GM18951 (cell line): ENCODE measurements at regions not wholly inside any gene's neighbourhood (a gene's known extent, or its start where the extent isn't known, plus 50 kb on each side); places are given as distances from the start of the nearest gene placed in this dataset.

Experiments
- POLR2A ChIP-seq: IDR thresholded peaks from 4 replicates; pipeline ENCODE4 v1.6.1; 2011; ENCODE audit warnings: mild to moderate bottlenecking; ENCODE audit not compliant: insufficient read length, insufficient read depth; ENCODE audit errors: extremely low read depth
- in situ Hi-C: fragments of 300-500 bp; cut with MboI; formaldehyde crosslinking; loops from one replicate; pipeline ENCODE4 v1.12.0; 2022; ENCODE audit warnings: low sequenced_read_pairs, mixed read lengths, inconsistent platforms; ENCODE audit not compliant: unreplicated experiment

GRCh38 chr5:82673057-82673809, 395.1 kb upstream of the RPS23 start:
- TF ChIP-seq POLR2A = no peak
- in situ Hi-C loops = no loop called here

GRCh38 chr5:82670692-82671091, 392.5 kb upstream of the RPS23 start:
- TF ChIP-seq POLR2A = no peak
- in situ Hi-C loops = no loop called here

GRCh38 chr5:82669720-82670119, 391.6 kb upstream of the RPS23 start:
- in situ Hi-C loops = no loop called here
- no peak for TF ChIP-seq POLR2A

GRCh38 chr5:82666312-82666711, 388.2 kb upstream of the RPS23 start:
- TF ChIP-seq POLR2A = no peak
- in situ Hi-C loops = no loop called here

- in situ Hi-C loops = no loop called here
- TF ChIP-seq POLR2A = no peak
These were observed 386.6 kb upstream of the RPS23 start for GRCh38 chr5:82664732-82665131.

- no peak for TF ChIP-seq POLR2A
- in situ Hi-C loops = no loop called here
These were observed 385.1 kb upstream of the RPS23 start for GRCh38 chr5:82663225-82663624.

- in situ Hi-C loops = no loop called here
- no peak for TF ChIP-seq POLR2A
These were observed 384.2 kb upstream of the RPS23 start for GRCh38 chr5:82662340-82662739.

- in situ Hi-C loops = no loop called here
- TF ChIP-seq POLR2A = no peak
These were observed 383.8 kb upstream of the RPS23 start for GRCh38 chr5:82661933-82662332.

- TF ChIP-seq POLR2A = no peak
- in situ Hi-C loops = no loop called here
These were observed 383.3 kb upstream of the RPS23 start for GRCh38 chr5:82661462-82661861.

- in situ Hi-C loops = no loop called here
- no peak for TF ChIP-seq POLR2A
These were observed 381.0 kb upstream of the RPS23 start for GRCh38 chr5:82659115-82659514.

- TF ChIP-seq POLR2A = no peak
- in situ Hi-C loops = no loop called here
These were observed 379.0 kb upstream of the RPS23 start for GRCh38 chr5:82657033-82657699.

GRCh38 chr5:82656341-82656761, 378.2 kb upstream of the RPS23 start:
- TF ChIP-seq POLR2A = no peak
- in situ Hi-C loops = no loop called here

- in situ Hi-C loops = no loop called here
- TF ChIP-seq POLR2A = no peak
These were observed 376.9 kb upstream of the RPS23 start for GRCh38 chr5:82655078-82655477.

GRCh38 chr5:82649943-82650342, 371.8 kb upstream of the RPS23 start:
- in situ Hi-C loops = loop anchor here (25.0 kb wide), 2 partner anchors 787 to 912 kb away; no protein-coding TSS in a partner anchor

GRCh38 chr5:82644766-82645165, 366.6 kb upstream of the RPS23 start:
- no peak for TF ChIP-seq POLR2A
- in situ Hi-C loops = loop anchor here (25.0 kb wide), 2 partner anchors 793 to 918 kb away; no protein-coding TSS in a partner anchor

More at GRCh38 chr5:82649943-82650342, 371.8 kb upstream of the RPS23 start:
- TF ChIP-seq POLR2A = no peak
